GM21723 (cell line): ENCODE measurements at regions not wholly inside any gene's neighbourhood (a gene's known extent, or its start where the extent isn't known, plus 50 kb on each side); places are given as distances from the start of the nearest gene placed in this dataset.
"Not testable (repeated sequence)": the region's sequence is repeated elsewhere in the genome, so short reads cannot be mapped to it uniquely, and the experiment has no call there.

Source experiments
- ATAC-seq: cut with Tn5 transposase; IDR thresholded peaks from one replicate; pipeline ENCODE4 v1.9.1; 2021; ENCODE audit warnings: mild to moderate bottlenecking, moderate library complexity; ENCODE audit not compliant: unreplicated experiment

DNA sequence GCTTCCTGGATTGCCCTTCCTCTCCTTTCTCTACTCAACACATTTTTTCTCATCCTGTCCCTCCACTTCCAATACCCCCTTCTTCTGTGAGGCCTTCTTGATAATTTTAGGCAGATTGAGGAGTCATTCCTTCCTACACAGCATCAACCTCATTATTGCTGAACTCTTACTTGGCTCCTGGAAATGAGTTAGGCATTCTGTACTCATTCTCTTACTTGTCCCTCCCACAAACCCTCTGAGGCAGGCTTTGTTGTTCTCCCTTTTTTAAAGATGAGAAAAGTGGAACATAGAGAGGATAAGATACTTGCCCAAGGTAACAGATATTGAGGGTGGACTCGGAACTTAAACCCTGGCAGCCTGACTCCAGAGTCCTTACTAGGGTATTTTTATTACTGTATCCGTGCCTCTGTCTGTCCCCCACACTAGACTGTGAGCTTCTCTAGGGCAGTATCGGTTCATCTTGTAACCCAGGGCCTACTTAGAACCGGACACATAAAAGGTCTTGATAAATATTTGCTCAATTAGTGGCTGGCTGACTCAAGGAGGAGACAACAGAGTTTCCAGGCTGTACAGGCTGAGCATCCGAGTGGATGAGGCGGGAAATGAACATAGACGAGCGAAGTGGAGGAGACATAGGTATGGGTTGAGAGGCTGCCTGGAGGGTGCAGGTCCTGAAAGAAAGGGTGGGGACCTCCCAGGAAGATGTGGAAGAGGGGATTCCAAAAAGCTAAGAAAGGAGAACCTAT is 148.7 kb upstream of the ATP2B2 start:
- no peak for ATAC-seq

DNA sequence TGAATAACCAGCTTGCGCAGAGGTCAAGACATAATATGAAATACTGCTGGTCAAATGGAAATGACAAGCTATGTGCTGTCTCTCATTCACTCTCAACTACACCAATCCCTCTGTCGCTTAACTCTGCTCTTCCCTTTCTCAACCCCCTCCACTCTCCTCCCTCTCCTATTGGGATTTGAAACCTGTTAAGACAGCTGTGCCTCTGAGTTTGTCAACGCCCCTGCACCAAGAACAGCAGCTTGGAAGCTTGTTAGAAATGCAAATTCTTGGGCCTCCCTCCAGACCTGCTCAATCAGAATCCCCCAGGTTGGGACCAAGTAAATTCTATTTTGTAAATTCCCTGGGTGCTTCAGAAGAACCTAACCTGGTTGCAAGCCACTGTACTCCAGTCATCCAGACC is 149.7 kb upstream of the ATP2B2 start:
- no peak for ATAC-seq

DNA sequence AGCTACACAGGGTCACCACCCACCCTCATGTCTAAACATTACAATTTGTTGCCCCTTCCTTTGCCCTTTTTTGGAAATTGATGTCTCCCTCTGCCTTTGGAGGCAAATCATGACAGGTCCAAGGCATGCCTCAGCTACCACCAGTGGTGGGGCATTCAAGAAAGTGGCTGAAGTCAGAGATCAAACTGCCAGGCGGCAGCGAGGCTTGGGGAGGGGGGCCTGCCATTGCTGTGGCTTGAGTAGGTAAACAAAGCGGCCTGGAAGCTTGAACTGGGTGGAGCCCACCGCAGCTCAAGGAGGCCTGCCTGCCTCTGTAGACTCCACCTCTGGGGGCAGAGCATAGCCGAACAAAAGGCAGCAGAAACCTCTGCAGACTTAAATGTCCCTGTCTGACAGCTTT is 152.0 kb upstream of the ATP2B2 start:
- ATAC-seq = not testable (repeated sequence)

DNA sequence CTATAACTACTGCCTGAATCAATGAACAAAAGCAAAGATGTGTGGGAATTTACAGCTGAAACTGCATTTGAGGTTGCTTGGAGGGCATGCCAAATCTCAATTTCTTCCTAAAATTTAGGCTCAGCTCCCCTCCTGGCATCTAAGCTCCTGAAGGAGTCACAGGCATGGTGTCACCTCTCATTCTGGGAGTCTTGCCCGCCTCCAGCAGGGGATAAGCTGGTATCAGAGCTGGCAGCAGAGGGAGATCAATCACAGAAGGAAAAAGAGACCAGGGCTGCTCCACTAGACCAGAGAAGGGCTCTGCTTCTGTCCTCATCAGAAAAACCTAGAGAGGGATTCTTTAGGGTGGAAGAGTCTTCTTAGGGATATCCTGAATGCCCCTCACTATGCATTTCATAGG is 150.4 kb upstream of the SLC6A11 start:
- ATAC-seq = no peak

DNA sequence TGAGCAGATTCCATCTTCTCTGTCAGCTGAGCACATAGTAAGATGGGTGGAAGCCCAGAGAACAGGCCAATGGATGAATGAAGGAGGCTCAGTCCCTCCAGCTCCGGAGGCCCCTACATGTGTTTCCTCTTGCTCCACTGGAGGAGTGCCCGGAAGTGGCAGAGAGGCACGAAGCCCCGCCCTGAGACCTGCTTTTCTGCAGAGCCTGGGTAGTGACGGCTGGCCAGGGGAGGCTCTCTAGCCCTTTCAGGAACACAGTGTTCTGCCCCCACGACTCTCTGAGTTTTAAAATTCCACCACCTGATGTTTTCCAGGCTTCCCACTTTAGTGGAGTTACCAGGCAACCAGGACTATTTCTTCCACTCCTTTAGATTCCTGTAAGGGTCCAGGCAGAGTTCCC is 149.4 kb upstream of the SLC6A11 start:
- ATAC-seq = no peak

DNA sequence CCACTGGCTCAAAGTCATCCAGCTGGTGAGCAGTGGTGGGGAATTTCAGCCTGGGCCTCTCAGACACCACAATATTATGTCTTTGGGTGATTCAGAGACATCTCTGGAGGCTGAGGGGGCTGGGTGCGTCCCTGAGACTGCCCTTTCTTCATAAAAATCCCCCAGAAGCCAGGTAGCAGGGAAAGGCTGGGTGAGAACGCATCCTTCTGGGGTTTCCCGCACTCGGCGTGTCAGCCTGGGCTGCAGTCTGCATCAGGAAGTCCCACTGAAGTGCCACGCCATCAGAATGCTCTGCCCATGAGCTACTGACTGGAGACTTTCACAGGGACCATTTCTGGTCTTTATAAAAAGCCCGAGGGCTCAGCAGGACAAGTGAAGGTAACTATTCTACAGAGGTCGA is 148.8 kb upstream of the SLC6A11 start:
- ATAC-seq = no peak

DNA sequence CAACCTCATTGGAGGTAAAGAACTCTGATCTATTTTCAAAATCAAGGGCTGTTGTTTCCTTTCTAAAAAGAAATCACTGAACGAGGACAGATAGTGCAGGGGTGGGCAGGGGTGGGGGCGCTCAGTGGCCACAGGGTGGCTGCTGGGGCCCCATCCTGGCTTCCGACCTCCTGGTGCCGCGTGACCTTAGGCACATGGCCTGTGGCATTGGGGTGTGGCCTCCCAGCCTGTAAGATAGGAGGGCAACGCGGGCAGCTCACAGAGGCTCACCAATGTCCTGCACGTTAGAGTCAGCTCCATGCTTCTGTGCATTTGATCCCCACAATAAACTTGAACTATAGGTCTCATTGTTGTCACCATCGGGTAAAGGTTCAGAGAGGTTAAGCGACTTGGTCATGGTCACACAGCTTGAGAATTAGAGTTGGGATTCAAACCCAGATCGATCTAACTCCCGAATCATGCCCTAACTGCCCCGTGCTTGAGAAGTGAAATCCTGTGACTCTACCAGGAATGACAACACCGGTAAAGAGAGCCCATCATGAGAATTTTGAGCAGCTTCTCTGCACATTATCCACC is 148.0 kb upstream of the SLC6A11 start:
- ATAC-seq = no peak

DNA sequence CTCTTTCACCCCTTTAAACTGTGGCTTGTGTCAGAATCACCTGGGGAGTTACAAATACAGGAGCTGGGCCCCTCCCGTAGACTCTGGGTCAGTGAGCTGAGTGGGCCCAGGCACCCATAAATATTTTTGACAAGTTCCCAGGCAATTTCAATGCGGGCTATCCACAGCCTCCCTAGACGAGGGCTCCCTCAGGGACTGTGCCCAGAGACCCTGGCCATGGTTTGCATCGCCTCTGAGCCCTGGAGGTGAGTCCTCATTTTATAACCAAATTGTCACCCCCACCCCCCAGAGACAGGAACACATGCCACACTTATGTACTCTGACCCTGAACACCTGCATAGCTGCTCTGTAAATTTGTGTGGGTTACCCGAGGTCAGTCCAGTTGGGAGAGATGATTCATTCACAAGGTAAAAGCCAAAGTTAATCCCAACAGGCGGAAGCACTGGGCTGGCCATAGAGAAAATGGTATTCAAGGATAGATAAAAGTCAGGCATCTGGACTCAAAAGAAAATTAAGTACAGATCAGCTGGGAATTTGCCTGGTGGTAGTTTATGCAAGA is 146.5 kb upstream of the SLC6A11 start:
- ATAC-seq = no peak

DNA sequence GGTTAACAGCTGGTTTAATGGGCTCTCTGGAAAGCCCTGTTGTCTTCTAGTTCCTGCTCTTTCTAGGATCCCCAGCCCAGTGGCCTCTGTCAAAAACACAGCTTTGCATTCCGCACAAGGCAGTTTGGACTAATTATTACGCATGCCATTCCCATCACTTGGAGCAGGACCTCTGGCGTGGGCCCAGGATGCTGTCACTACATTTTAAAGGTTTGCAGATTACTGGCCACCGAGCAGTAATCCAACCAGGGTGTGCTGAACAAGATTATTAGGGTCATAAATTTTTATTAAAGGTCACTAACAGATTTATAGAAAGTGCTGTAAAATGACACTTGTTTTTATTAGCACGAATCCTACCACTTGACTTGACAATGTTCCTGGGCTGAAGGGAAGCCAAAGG is 143.6 kb upstream of the SLC6A11 start:
- ATAC-seq = no peak

DNA sequence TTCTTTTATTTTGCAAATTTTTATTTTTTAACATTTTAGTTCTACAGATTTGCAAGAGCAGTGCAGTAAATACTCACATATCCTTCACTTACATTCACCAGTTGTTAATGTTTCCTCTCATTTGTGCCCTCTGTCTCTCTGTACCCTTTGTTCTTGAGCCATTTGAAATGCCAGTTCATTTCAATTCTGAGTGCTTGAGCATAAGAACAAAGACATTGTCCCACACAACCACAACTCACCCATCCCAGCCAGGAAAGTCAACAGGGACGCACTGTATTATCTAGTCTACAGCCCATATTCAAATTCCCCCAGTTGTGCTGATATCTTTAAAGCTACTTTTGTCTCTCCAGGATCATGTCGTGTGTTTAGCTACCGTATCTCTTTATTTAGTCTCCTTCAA is 141.4 kb upstream of the SLC6A11 start:
- ATAC-seq = no peak

DNA sequence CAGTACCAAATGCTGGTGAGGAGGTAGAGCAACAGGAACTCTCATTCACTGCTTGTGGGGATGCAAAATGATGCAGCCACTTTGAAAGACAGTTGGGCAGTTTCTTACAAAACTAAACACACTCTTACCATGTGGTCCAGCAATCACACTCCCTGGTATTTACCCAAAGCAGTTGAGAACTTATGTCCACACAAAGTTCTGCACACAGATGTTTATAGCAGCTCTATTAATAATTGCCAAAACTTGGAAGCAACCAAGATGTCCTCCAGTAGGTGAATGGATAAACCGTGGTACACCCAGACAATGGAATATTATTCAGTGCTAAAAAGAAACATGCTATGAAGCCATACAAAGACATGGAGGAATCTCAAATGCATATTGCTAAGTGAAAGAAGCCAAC is 139.1 kb upstream of the SLC6A11 start:
- no peak for ATAC-seq

DNA sequence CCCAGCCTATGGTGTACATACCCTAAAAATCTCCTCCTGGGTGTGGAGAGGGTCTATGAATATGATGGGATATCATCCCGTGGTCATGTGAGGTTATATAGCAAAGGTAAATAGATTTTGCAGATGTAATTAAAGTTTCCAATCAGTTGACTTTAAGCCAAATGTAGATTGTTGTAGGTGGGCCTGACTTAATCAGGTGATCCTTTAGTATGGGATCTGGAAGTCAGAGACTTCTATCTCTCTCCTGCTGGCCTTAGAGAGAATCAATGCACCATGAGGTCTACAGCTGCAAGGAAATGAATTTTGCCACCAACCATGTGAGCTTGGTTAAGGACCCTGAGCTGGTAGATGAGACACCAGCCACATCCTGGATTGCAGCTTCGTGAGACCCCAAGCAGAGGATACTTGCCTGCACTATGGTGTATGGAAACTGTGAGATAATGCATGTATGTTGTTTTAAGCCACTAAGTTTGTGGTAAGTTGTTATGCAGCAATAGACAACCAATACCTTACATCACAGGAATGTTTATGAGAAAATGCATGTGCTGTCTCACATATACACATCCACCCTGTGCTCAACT is 137.1 kb upstream of the SLC6A11 start:
- ATAC-seq = no peak

DNA sequence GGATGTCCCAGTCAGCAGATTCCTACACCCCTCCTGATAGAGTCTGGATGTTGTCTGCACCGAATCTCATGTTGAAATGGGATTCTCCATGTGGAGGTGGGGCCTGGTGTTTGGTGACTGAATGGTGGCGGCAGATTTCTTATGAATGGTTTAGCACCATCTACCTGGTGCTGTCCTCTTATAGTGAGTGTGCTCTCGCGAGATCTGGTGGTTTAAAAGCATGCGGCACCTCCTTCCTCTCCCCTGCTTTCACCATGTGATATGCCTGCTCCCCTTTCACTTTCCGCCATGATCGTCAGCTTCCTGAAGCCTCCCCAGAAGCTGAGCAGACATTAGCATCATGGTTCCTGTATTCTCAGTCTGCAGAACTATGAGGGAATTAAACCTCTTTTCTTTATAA is 135.2 kb upstream of the SLC6A11 start:
- ATAC-seq = no peak

DNA sequence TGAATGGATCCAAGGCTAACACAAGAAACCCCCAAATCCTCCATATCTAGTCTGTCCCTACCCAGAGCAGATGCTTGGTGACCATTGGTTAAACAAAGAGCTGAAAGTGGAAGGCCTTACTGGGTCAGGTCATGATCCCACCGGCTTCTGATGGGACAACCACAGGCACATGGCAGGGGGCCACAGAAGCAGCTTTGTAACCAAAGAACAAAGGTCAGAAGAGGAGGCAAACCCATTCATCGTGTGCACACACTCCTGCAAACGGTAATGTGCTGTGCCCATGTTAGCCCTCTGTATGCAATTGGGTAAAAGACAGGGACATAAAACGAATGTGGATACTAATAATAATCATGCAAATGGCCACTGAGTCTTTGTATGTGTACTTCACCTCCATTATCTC is 133.3 kb upstream of the SLC6A11 start:
- ATAC-seq = no peak

DNA sequence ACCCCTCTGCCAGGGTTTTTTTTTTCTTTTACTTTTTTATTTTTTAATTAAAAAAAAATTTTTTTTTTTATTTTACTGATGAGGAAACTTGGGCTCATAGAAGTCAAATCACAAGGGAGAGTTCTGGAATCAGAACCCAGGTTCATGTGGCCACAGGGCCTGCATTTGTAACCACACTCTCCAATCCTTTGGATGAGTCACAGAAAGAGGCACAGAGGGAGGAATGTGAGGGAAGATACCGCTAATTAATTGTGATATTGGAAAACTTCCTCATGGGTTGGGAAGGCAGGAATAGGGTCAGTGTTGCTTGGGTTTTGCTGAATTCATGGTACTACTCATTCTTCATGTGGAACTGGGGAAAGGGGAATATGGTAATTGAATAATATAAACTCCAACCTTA is 132.9 kb upstream of the SLC6A11 start:
- no peak for ATAC-seq

DNA sequence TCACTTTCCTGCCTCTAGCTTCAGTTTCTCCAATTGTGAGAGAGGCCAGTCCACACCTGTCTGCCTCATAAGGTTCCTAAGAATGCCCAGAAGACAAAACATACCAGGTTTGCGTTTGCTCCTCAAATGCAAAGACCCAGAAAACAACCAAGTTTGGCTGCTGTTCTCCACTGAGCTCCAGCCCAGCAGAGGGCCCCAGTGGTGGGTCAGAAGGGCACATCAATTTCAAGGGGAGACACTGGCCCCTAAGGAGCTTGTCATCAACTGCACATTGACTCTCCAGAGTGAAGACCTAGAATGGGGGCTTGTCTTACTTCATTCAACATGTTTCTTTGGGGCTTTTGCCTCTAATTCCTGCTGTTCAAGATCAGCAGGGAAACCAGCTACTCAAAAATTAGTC is 127.9 kb upstream of the SLC6A11 start:
- no peak for ATAC-seq

DNA sequence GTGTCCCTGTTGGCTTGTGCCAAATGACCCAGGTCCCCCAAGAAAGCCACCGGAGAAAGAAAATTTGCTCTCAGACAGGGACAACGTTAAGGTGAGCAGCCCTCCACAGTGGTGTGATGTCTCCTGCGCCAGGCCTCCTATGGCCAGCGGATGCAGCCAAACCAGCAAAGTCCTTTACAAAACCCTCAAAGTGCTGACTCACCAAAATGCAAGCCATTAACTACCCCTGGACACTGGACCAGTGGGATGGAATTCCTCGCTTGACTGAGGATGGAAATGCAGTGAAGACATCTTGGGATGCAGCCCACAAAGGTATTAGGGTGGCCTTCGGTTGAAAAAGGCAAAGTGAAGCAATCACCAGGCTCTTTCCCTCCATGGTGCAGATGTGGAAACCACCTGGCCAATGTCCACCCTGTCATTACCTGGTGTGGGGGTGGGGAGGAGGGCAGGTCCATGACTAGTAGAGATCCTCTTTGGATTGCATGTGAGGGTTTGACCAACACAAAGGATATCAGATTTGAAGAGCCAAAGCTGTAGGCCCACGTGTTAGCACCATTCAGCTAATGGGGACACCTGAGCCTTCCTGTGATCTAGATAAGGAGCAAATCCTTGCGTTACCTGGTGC is 127.4 kb upstream of the SLC6A11 start:
- ATAC-seq = no peak

DNA sequence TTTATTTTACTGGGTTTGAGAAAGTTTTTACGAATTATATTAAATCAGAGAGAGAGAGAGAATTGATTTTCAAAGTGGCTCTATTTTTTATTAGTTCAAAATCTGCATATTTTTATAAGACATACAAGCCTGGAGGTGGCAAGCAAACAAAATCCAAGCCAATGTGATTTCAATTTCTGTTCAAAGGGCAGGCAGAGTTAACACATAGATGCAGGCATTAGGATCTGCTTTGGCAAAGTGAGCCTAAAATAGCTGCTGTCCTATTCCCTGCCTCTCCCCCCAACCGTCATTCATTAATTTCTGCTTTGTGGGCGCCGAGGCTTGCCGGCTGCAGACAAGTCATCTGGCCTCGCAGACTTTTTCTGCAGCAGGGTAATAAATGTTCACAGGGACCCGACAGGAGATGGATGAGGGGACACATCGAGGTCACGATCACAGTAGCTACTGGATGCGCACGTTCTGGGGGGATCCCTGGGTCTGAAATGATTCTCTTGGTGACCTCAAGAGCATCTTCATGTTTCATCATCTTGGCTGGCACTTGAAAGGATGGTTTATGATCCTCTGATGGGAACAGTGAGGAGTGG is 123.9 kb upstream of the SLC6A11 start:
- no peak for ATAC-seq

DNA sequence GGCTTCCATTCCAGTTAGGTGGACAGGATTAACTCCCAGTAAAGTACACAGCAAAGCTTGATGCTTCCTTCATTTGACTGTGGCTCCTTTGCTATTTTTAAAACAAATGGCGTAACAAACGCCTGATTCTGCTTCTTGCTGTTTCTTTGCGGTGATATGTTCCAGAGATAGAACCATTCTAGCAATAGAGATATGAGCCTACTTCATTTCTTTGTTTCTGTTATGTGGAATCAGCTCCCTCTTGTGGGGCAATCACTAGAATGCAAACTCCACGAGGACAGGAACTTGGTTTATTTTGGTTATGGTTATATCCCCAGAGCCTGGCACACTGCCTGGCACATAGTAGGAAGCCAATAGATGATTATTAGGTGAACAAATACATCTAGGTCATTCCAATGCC is 122.6 kb upstream of the SLC6A11 start:
- no peak for ATAC-seq

DNA sequence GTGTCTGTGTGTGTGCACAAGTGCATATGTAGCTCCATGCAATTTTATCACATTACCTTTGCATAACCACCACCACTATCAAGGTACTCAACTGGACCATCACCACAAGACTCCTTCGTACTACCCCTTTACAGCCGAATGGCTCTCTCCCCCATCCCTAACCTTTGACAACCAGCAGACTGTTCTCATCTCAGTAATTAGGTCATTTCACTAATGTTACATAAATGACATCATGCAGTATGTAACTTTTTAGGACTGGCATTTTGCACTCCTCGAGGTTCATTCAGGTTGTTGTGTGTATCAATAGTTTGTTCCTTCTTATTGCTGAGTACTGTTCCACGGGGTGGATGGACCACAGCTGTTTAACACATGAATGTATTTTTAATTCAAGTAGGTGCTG is 121.8 kb upstream of the SLC6A11 start:
- ATAC-seq = no peak

DNA sequence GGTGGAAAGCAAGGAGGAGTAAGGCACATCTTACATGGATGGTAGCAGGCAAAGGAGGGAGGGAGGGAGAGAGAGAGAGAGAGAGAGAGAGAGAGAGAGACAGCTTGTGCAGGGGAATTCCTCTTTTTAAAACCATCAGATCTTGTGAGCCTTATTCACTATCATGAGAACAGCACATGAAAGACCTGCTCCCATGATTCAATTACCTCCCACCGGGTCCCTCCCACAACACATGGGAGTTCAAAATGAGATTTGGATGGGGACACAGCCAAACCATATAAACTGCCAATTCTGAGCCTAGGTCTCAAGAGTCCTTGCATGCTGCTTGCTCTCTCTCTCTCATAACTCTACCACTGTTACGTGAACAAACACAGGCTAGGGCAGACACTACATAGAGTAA is 120.8 kb upstream of the SLC6A11 start:
- ATAC-seq = not testable (repeated sequence)
